Nephron (organoid): ENCODE measurements at regions not wholly inside any gene's neighbourhood (a gene's known extent, or its start where the extent isn't known, plus 50 kb on each side); places are given as distances from the start of the nearest gene placed in this dataset.

Source experiments
- H3K27ac Mint-ChIP-seq, 3 experiments: 2 replicates each; pipeline ENCODE4 v1.8.0; 2020; ENCODE audit warnings: mixed read lengths in 3 of 3, mild to moderate bottlenecking in 2 of 3, moderate library complexity in 1 of 3
- H3K27me3 Mint-ChIP-seq: 2 replicates; pipeline ENCODE4 v1.8.0; 2021; ENCODE audit warnings: low read depth, mild to moderate bottlenecking, moderate library complexity, mixed read lengths
- H3K36me3 Mint-ChIP-seq: 2 replicates; pipeline ENCODE4 v1.8.0; 2020; ENCODE audit warnings: low read depth, mixed read lengths
- H3K4me1 Mint-ChIP-seq: 2 replicates; pipeline ENCODE4 v1.8.0; 2020; ENCODE audit warnings: mixed read lengths
- H3K4me3 Mint-ChIP-seq, 3 experiments: 2 replicates each; pipeline ENCODE4 v1.8.0; 2020; ENCODE audit warnings: mild to moderate bottlenecking in 3 of 3, mixed read lengths in 3 of 3, moderate library complexity in 2 of 3
- H3K9me3 Mint-ChIP-seq: 2 replicates; pipeline ENCODE4 v1.8.0; 2020; ENCODE audit warnings: mixed read lengths
- CTCF ChIP-seq, 3 experiments: fragments of 200-600 bp; sonication (generic); IDR thresholded peaks; one replicate each; pipeline ENCODE4 v1.5.0; 2021; ENCODE audit warnings: antibody characterized with exemption in 3 of 3; ENCODE audit not compliant: unreplicated experiment in 3 of 3

- peak overlapping the region; percentile 92 to 98 (median 98) for H3K27ac Mint-ChIP-seq
- H3K36me3 Mint-ChIP-seq, result no peaks in the 10 kb centered on the region
- TF ChIP-seq CTCF (IDR thresholded peaks at IDR 0.05; ENCODE audit: unreplicated experiment in 3 of 3), result no peak
- H3K27me3 Mint-ChIP-seq, result no peaks in the 10 kb centered on the region
- no peaks in the 10 kb centered on the region for H3K9me3 Mint-ChIP-seq
- H3K4me3 Mint-ChIP-seq, result peak overlapping the region in 2 of 3 experiments; percentile 29 to 37
- peaks cover 87% of the 10 kb centered on the region for H3K4me1 Mint-ChIP-seq
Observed at GRCh38 chr7:25849500-25850184, 302.4 kb upstream of the NFE2L3 start.

GRCh38 chr7:25850216-25850615 lies 301.8 kb upstream of the NFE2L3 start:
- no peak for TF ChIP-seq CTCF (IDR thresholded peaks at IDR 0.05; ENCODE audit: unreplicated experiment in 3 of 3)
- H3K27ac Mint-ChIP-seq, result peak overlapping the region; percentile 92 to 98 (median 98)
- peak overlapping the region in 1 of 3 experiments; percentile 29 for H3K4me3 Mint-ChIP-seq
- H3K36me3 Mint-ChIP-seq, result no peaks in the 10 kb centered on the region
- H3K4me1 Mint-ChIP-seq, result peaks cover 87% of the 10 kb centered on the region
- no peaks in the 10 kb centered on the region for H3K9me3 Mint-ChIP-seq
- no peaks in the 10 kb centered on the region for H3K27me3 Mint-ChIP-seq

GRCh38 chr7:25850735-25851134 lies 301.3 kb upstream of the NFE2L3 start:
- Mint-ChIP-seq H3K9me3 (no peaks in the 10 kb centered on the region), H3K36me3 (no peaks in the 10 kb centered on the region), H3K4me3 (no peak overlapping the region)

GRCh38 chr7:25851332-25852210 lies 300.4 kb upstream of the NFE2L3 start:
- peak; percentile 87 to 95 (median 92) for TF ChIP-seq CTCF (IDR thresholded peaks at IDR 0.05; ENCODE audit: unreplicated experiment in 3 of 3)

More at GRCh38 chr7:25850735-25851134, 301.3 kb upstream of the NFE2L3 start:
- Mint-ChIP-seq H3K27ac (peak overlapping the region; percentile 92 to 98 (median 98)), H3K4me1 (peaks cover 82% of the 10 kb centered on the region), H3K27me3 (no peaks in the 10 kb centered on the region)
- TF ChIP-seq CTCF (IDR thresholded peaks at IDR 0.05; ENCODE audit: unreplicated experiment in 3 of 3), result no peak

GRCh38 chr7:25852211-25852938 lies 299.6 kb upstream of the NFE2L3 start:
- Mint-ChIP-seq H3K27ac (peak overlapping the region; percentile 92 to 98 (median 98)), H3K27me3 (no peaks in the 10 kb centered on the region), H3K36me3 (no peaks in the 10 kb centered on the region), H3K4me1 (peaks cover 66% of the 10 kb centered on the region), H3K4me3 (peak overlapping the region; percentile 76 to 86 (median 84)), H3K9me3 (no peaks in the 10 kb centered on the region)
- TF ChIP-seq CTCF (IDR thresholded peaks at IDR 0.05; ENCODE audit: unreplicated experiment in 3 of 3), result no peak

More at GRCh38 chr7:25851332-25852210, 300.4 kb upstream of the NFE2L3 start:
- Mint-ChIP-seq H3K36me3 (no peaks in the 10 kb centered on the region), H3K27ac (peak overlapping the region; percentile 92 to 98 (median 98)), H3K27me3 (no peaks in the 10 kb centered on the region), H3K9me3 (no peaks in the 10 kb centered on the region), H3K4me1 (peaks cover 74% of the 10 kb centered on the region), H3K4me3 (peak overlapping the region; percentile 76 to 86 (median 84))
